Fibroblast of skin of right biceps (primary cell): ENCODE measurements at regions not wholly inside any gene's neighbourhood (a gene's known extent, or its start where the extent isn't known, plus 50 kb on each side); places are given as distances from the start of the nearest gene placed in this dataset.
"Not testable (repeated sequence)": the region's sequence is repeated elsewhere in the genome, so short reads cannot be mapped to it uniquely, and the experiment has no call there.

Source experiments
- DNase-seq: peaks from one replicate; pipeline ENCODE4 v3.0.0-alpha.2; 2013

GRCh38 chr6:96743496-96743895, 93.8 kb downstream of the GPR63 start:
- peak; percentile 2 for DNase-seq

- no peak for DNase-seq
Observed at GRCh38 chr6:96742702-96743101, 94.6 kb downstream of the GPR63 start.

GRCh38 chr6:96735332-96735731, 101.9 kb downstream of the GPR63 start:
- no peak for DNase-seq

GRCh38 chr6:96727144-96727543, 110.1 kb downstream of the GPR63 start:
- no peak for DNase-seq

- DNase-seq: no peak
Observed at GRCh38 chr6:96725296-96725695, 112.0 kb downstream of the GPR63 start.

- no peak for DNase-seq
Observed at GRCh38 chr6:96724641-96725040, 112.6 kb downstream of the GPR63 start.

GRCh38 chr6:96723362-96723761, 113.9 kb downstream of the GPR63 start:
- no peak for DNase-seq

GRCh38 chr6:96721227-96721626, 116.0 kb downstream of the GPR63 start:
- no peak for DNase-seq

GRCh38 chr6:96716221-96716620, 121.1 kb downstream of the GPR63 start:
- DNase-seq: no peak

GRCh38 chr6:96715608-96716007, 121.7 kb downstream of the GPR63 start:
- DNase-seq: no peak

GRCh38 chr6:96704713-96705112, 132.6 kb downstream of the GPR63 start:
- DNase-seq: no peak

GRCh38 chr6:96702626-96703025, 134.7 kb downstream of the GPR63 start:
- no peak for DNase-seq

GRCh38 chr6:96700915-96701314, 136.4 kb downstream of the GPR63 start:
- DNase-seq: no peak

GRCh38 chr6:96694429-96694828, 131.5 kb downstream of the FHL5 start:
- DNase-seq: not testable (repeated sequence)

GRCh38 chr6:96687121-96687520, 124.2 kb downstream of the FHL5 start:
- DNase-seq: no peak

GRCh38 chr6:96685702-96686101, 122.8 kb downstream of the FHL5 start:
- no peak for DNase-seq

GRCh38 chr6:96683819-96684528, 121.0 kb downstream of the FHL5 start:
- no peak for DNase-seq

GRCh38 chr6:96682017-96682416, 119.1 kb downstream of the FHL5 start:
- DNase-seq: no peak

GRCh38 chr6:96675597-96675996, 112.7 kb downstream of the FHL5 start:
- no peak for DNase-seq
